Stimulated activated naive B cell treated with anti-CD40 and anti-IgM and Interleukin-4, amounts not matched to agents 10 μg/mL and 1 μg/mL and 100 μg/mL, for 72 hours (primary cell): ENCODE measurements at regions not wholly inside any gene's neighbourhood (a gene's known extent, or its start where the extent isn't known, plus 50 kb on each side); places are given as distances from the start of the nearest gene placed in this dataset.

Experiments
- ATAC-seq, 2 donors: fragments of 150-1000 bp; cut with Tn5 transposase; replicated peaks; 2 replicates each; pipeline ENCODE4 v1.10.0; 2021; ENCODE audit warnings: moderate library complexity in 1 of 2
- DNase-seq: peaks from one replicate; pipeline ENCODE4 v3.0.0; 2021
- H3K27ac Mint-ChIP-seq: one replicate; pipeline ENCODE4 v1.8.0; 2022; ENCODE audit warnings: mild to moderate bottlenecking, mixed read lengths
- H3K27me3 Mint-ChIP-seq, 2 donors: one replicate each; pipeline ENCODE4 v1.8.0; 2022; ENCODE audit warnings: mixed read lengths in 2 of 2
- H3K36me3 Mint-ChIP-seq, 2 donors: one replicate each; pipeline ENCODE4 v1.8.0; 2022; ENCODE audit warnings: mixed read lengths in 2 of 2, mild to moderate bottlenecking in 1 of 2
- H3K4me1 Mint-ChIP-seq, 2 donors: one replicate each; pipeline ENCODE4 v1.8.0; 2022; ENCODE audit warnings: mixed read lengths in 2 of 2, mild to moderate bottlenecking in 1 of 2
- H3K4me3 Mint-ChIP-seq, 2 donors: one replicate each; pipeline ENCODE4 v1.8.0; 2022; ENCODE audit warnings: mild to moderate bottlenecking in 2 of 2, mixed read lengths in 2 of 2, moderate library complexity in 1 of 2
- H3K9me3 Mint-ChIP-seq, 2 donors: one replicate each; pipeline ENCODE4 v1.8.0; 2022; ENCODE audit warnings: mixed read lengths in 2 of 2, mild to moderate bottlenecking in 1 of 2

GRCh38 chr17:79437081-79437480 is 173.8 kb downstream of the RBFOX3 start:
- Mint-ChIP-seq H3K9me3 (peaks cover 0 to 1% of the 10 kb centered on the region in 2 donors), H3K4me1 (no peaks in the 10 kb centered on the region), H3K36me3 (no peaks in the 10 kb centered on the region), H3K27ac (no peak overlapping the region), H3K27me3 (peaks cover 29 to 33% of the 10 kb centered on the region in 2 donors), H3K4me3 (no peak overlapping the region)
- ATAC-seq (no peak), DNase-seq (no peak)

- H3K9me3 Mint-ChIP-seq, result peaks cover 0 to 1% of the 10 kb centered on the region in 2 donors
- no peaks in the 10 kb centered on the region for H3K4me1 Mint-ChIP-seq
- DNase-seq, result no peak
- peaks cover 34 to 39% of the 10 kb centered on the region in 2 donors for H3K27me3 Mint-ChIP-seq
- no peak overlapping the region for H3K4me3 Mint-ChIP-seq
- H3K36me3 Mint-ChIP-seq, result no peaks in the 10 kb centered on the region
- no peak for ATAC-seq
- H3K27ac Mint-ChIP-seq, result no peak overlapping the region
These were observed 174.9 kb downstream of the RBFOX3 start for GRCh38 chr17:79435962-79436361.

- no peaks in the 10 kb centered on the region for H3K4me1 Mint-ChIP-seq
- DNase-seq (no peak), ATAC-seq (no peak)
- no peaks in the 10 kb centered on the region for H3K36me3 Mint-ChIP-seq
- peaks cover 0 to 1% of the 10 kb centered on the region in 2 donors for H3K9me3 Mint-ChIP-seq
- H3K27me3 Mint-ChIP-seq, result peaks cover 34 to 39% of the 10 kb centered on the region in 2 donors
- no peak overlapping the region for H3K4me3 Mint-ChIP-seq
- no peak overlapping the region for H3K27ac Mint-ChIP-seq
These were observed 175.6 kb downstream of the RBFOX3 start for GRCh38 chr17:79435296-79435695.

GRCh38 chr17:79434215-79434614 is 176.6 kb downstream of the RBFOX3 start:
- H3K9me3 Mint-ChIP-seq, result peaks cover 0 to 1% of the 10 kb centered on the region in 2 donors
- H3K36me3 Mint-ChIP-seq, result no peaks in the 10 kb centered on the region
- no peak for DNase-seq
- H3K4me1 Mint-ChIP-seq, result no peaks in the 10 kb centered on the region
- ATAC-seq, result no peak
- no peak overlapping the region for H3K27ac Mint-ChIP-seq
- H3K4me3 Mint-ChIP-seq, result no peak overlapping the region
- H3K27me3 Mint-ChIP-seq, result peaks cover 32 to 39% of the 10 kb centered on the region in 2 donors

- Mint-ChIP-seq H3K27me3 (peaks cover 34 to 36% of the 10 kb centered on the region in 2 donors), H3K27ac (no peak overlapping the region), H3K9me3 (peaks cover 0 to 1% of the 10 kb centered on the region in 2 donors), H3K4me1 (no peaks in the 10 kb centered on the region), H3K36me3 (no peaks in the 10 kb centered on the region), H3K4me3 (no peak overlapping the region)
- ATAC-seq (no peak), DNase-seq (no peak)
These were observed 177.5 kb downstream of the RBFOX3 start for GRCh38 chr17:79433379-79433778.

- Mint-ChIP-seq H3K27me3 (peaks cover 28 to 33% of the 10 kb centered on the region in 2 donors), H3K27ac (no peak overlapping the region), H3K9me3 (peaks cover 0 to 1% of the 10 kb centered on the region in 2 donors), H3K4me1 (no peaks in the 10 kb centered on the region), H3K36me3 (no peaks in the 10 kb centered on the region), H3K4me3 (no peak overlapping the region)
- ATAC-seq, result no peak
- no peak for DNase-seq
These were observed 179.7 kb downstream of the RBFOX3 start for GRCh38 chr17:79431175-79431574.

GRCh38 chr17:79429864-79430494 is 180.9 kb downstream of the RBFOX3 start:
- peaks cover 0 to 1% of the 10 kb centered on the region in 2 donors for H3K9me3 Mint-ChIP-seq
- no peak for DNase-seq
- no peak overlapping the region for H3K27ac Mint-ChIP-seq
- H3K27me3 Mint-ChIP-seq, result peaks cover 30 to 37% of the 10 kb centered on the region in 2 donors
- peaks cover 0 to 4% of the 10 kb centered on the region in 2 donors for H3K4me1 Mint-ChIP-seq
- no peak overlapping the region for H3K4me3 Mint-ChIP-seq
- no peaks in the 10 kb centered on the region for H3K36me3 Mint-ChIP-seq
- no peak for ATAC-seq

- no peak for DNase-seq
- H3K36me3 Mint-ChIP-seq, result no peaks in the 10 kb centered on the region
- no peak for ATAC-seq
These were observed 181.9 kb downstream of the RBFOX3 start for GRCh38 chr17:79428988-79429387.

GRCh38 chr17:79427621-79428539 is 183.0 kb downstream of the RBFOX3 start:
- Mint-ChIP-seq H3K4me3 (no peak overlapping the region), H3K36me3 (no peaks in the 10 kb centered on the region), H3K4me1 (peaks cover 0 to 8% of the 10 kb centered on the region in 2 donors), H3K27ac (no peak overlapping the region), H3K9me3 (no peaks in the 10 kb centered on the region), H3K27me3 (peaks cover 37 to 40% of the 10 kb centered on the region in 2 donors)
- no peak for DNase-seq
- ATAC-seq, result no peak

More at GRCh38 chr17:79428988-79429387, 181.9 kb downstream of the RBFOX3 start:
- Mint-ChIP-seq H3K27me3 (peaks cover 39 to 44% of the 10 kb centered on the region in 2 donors), H3K9me3 (peaks cover 0 to 1% of the 10 kb centered on the region in 2 donors), H3K4me1 (peaks cover 0 to 8% of the 10 kb centered on the region in 2 donors), H3K4me3 (no peak overlapping the region), H3K27ac (no peak overlapping the region)

GRCh38 chr17:79425686-79426085 is 185.2 kb downstream of the RBFOX3 start:
- peaks cover 26 to 39% of the 10 kb centered on the region in 2 donors for H3K27me3 Mint-ChIP-seq
- no peak overlapping the region for H3K4me3 Mint-ChIP-seq
- H3K27ac Mint-ChIP-seq, result no peak overlapping the region
- DNase-seq (no peak), ATAC-seq (no peak)
- peaks cover 0 to 9% of the 10 kb centered on the region in 2 donors for H3K4me1 Mint-ChIP-seq
- no peaks in the 10 kb centered on the region for H3K9me3 Mint-ChIP-seq
- no peaks in the 10 kb centered on the region for H3K36me3 Mint-ChIP-seq

- H3K9me3 Mint-ChIP-seq, result no peaks in the 10 kb centered on the region
- H3K27me3 Mint-ChIP-seq, result peaks cover 26 to 39% of the 10 kb centered on the region in 2 donors
- H3K4me1 Mint-ChIP-seq, result peaks cover 1 to 20% of the 10 kb centered on the region in 2 donors
- no peak overlapping the region for H3K4me3 Mint-ChIP-seq
- H3K27ac Mint-ChIP-seq, result no peak overlapping the region
- ATAC-seq (no peak), DNase-seq (no peak)
- no peaks in the 10 kb centered on the region for H3K36me3 Mint-ChIP-seq
These were observed 186.2 kb downstream of the RBFOX3 start for GRCh38 chr17:79424471-79425185.

- H3K27me3 Mint-ChIP-seq, result peaks cover 21 to 34% of the 10 kb centered on the region in 2 donors
- H3K4me1 Mint-ChIP-seq, result peaks cover 3 to 24% of the 10 kb centered on the region in 2 donors
- H3K4me3 Mint-ChIP-seq, result no peak overlapping the region
- DNase-seq (no peak), ATAC-seq (no peak)
- H3K9me3 Mint-ChIP-seq, result no peaks in the 10 kb centered on the region
- H3K27ac Mint-ChIP-seq, result no peak overlapping the region
- no peaks in the 10 kb centered on the region for H3K36me3 Mint-ChIP-seq
These were observed 186.9 kb downstream of the RBFOX3 start for GRCh38 chr17:79423811-79424465.

- peaks cover 25 to 45% of the 10 kb centered on the region in 2 donors for H3K27me3 Mint-ChIP-seq
- no peak overlapping the region for H3K4me3 Mint-ChIP-seq
- H3K36me3 Mint-ChIP-seq, result no peaks in the 10 kb centered on the region
- H3K9me3 Mint-ChIP-seq, result no peaks in the 10 kb centered on the region
- ATAC-seq (no peak), DNase-seq (no peak)
- H3K27ac Mint-ChIP-seq, result peak overlapping the region; percentile 52
- H3K4me1 Mint-ChIP-seq, result peaks cover 3 to 24% of the 10 kb centered on the region in 2 donors
These were observed 188.6 kb downstream of the RBFOX3 start for GRCh38 chr17:79422236-79422635.
